ENCODE measurements at regions not wholly inside any gene's neighbourhood (a gene's known extent, or its start where the extent isn't known, plus 50 kb on each side); places are given as distances from the start of the nearest gene placed in this dataset.

DNA sequence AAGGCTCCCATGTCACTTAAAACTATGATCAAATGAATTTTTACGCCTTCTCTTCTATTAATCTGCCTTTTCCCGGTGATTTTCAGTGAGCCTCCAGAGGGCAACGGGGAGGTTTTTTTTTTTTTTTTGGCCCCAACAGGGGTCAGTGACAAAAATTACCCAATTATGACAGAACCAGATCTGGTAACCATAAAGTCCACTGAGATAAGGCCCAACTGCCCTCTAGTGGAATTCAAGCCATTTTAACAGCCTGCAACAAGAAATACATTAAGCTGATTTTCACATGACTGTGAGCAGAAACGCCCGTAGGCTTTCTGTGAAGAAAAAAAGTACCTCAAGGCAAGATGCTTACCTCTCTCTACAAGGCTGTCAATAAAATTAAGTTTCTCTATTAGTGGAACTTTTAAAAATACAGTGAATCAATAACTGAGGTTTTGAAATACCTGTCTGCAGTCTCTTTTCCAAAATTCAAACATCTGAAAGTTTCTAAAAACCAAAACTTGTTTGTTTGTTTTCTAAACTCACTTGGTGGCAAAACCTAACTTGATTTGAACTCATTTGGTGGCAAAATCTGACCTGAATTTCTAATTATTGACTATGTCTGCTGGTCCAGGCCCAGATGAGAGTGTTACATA is 49.7 kb upstream of the FST start:
- WGBS, result 69% methylated on average over 5 of the region's 5 CpGs
- Histone ChIP-seq H3K4me3 (ENCODE audit: low read length) (no peak overlapping the region), H3K27me3 (ENCODE audit: insufficient read depth, low read length) (no peaks in the 10 kb centered on the region), H3K27ac (ENCODE audit: low read depth, low read length) (no peak overlapping the region), H3K36me3 (ENCODE audit: insufficient read depth, low read length) (no peaks in the 10 kb centered on the region), H3K4me1 (ENCODE audit: insufficient read depth, low read length) (peaks cover 14% of the 10 kb centered on the region; the same call in 1 of the 2 replicates), H3K9ac (ENCODE audit: low read depth, low read length) (no peak overlapping the region), H3K9me3 (ENCODE audit: insufficient read depth, low read depth, low read length) (no peaks in the 10 kb centered on the region)

Measured in HUES64 (cell line).